ENCODE measurements at regions not wholly inside any gene's neighbourhood (a gene's known extent, or its start where the extent isn't known, plus 50 kb on each side); places are given as distances from the start of the nearest gene placed in this dataset.

- Histone ChIP-seq H3K4me3 (no peak overlapping the region), H3K4me1 (no peaks in the 10 kb centered on the region), H3K27me3 (ENCODE audit: low read depth) (peaks cover 16% of the 10 kb centered on the region), H3K36me3 (no peaks in the 10 kb centered on the region), H3K9me3 (replicated peaks) (peaks cover 6% of the 10 kb centered on the region), H3K27ac (replicated peaks) (no peak overlapping the region)
- no peak for DNase-seq
- intact Hi-C loops (cut with micrococcal nuclease): no loop called here
- TF ChIP-seq CTCF (IDR thresholded peaks at IDR 0.05; ENCODE audit: borderline replicate concordance): no peak
These were observed 519.7 kb upstream of the CDH4 start for GRCh38 chr20:60732322-60732721.

- H3K9me3 ChIP-seq (replicated peaks): peaks cover 5% of the 10 kb centered on the region
- intact Hi-C loops (cut with micrococcal nuclease): no loop called here
- no peaks in the 10 kb centered on the region for H3K36me3 ChIP-seq
- H3K27ac ChIP-seq (replicated peaks): no peak overlapping the region
- no peak for TF ChIP-seq CTCF (IDR thresholded peaks at IDR 0.05; ENCODE audit: borderline replicate concordance)
- peaks cover 9% of the 10 kb centered on the region for H3K27me3 ChIP-seq (ENCODE audit: low read depth)
- no peak for DNase-seq
- H3K4me1 ChIP-seq: no peaks in the 10 kb centered on the region
- no peak overlapping the region for H3K4me3 ChIP-seq
These were observed 504.0 kb upstream of the CDH4 start for GRCh38 chr20:60748086-60748485.

GRCh38 chr20:60749804-60750602 is 502.1 kb upstream of the CDH4 start:
- no peaks in the 10 kb centered on the region for H3K9me3 ChIP-seq (replicated peaks)
- intact Hi-C loops (cut with micrococcal nuclease): no loop called here
- no peaks in the 10 kb centered on the region for H3K36me3 ChIP-seq
- no peak overlapping the region for H3K4me3 ChIP-seq
- H3K27me3 ChIP-seq (ENCODE audit: low read depth): peaks cover 5% of the 10 kb centered on the region
- no peak for DNase-seq
- H3K4me1 ChIP-seq: no peaks in the 10 kb centered on the region
- TF ChIP-seq CTCF (IDR thresholded peaks at IDR 0.05; ENCODE audit: borderline replicate concordance): no peak
- no peak overlapping the region for H3K27ac ChIP-seq (replicated peaks)

GRCh38 chr20:60750909-60751308 is 501.2 kb upstream of the CDH4 start:
- peaks cover 5% of the 10 kb centered on the region for H3K27me3 ChIP-seq (ENCODE audit: low read depth)
- no peak overlapping the region for H3K27ac ChIP-seq (replicated peaks)
- TF ChIP-seq CTCF (IDR thresholded peaks at IDR 0.05; ENCODE audit: borderline replicate concordance): no peak
- H3K36me3 ChIP-seq: no peaks in the 10 kb centered on the region
- DNase-seq: no peak
- no peaks in the 10 kb centered on the region for H3K9me3 ChIP-seq (replicated peaks)
- H3K4me3 ChIP-seq: no peak overlapping the region
- no peaks in the 10 kb centered on the region for H3K4me1 ChIP-seq
- intact Hi-C loops (cut with micrococcal nuclease): no loop called here

GRCh38 chr20:60751826-60752225 is 500.2 kb upstream of the CDH4 start:
- no peak for TF ChIP-seq CTCF (IDR thresholded peaks at IDR 0.05; ENCODE audit: borderline replicate concordance)
- Histone ChIP-seq H3K4me1 (no peaks in the 10 kb centered on the region), H3K27ac (replicated peaks) (no peak overlapping the region), H3K4me3 (no peak overlapping the region), H3K9me3 (replicated peaks) (no peaks in the 10 kb centered on the region), H3K27me3 (ENCODE audit: low read depth) (peaks cover 5% of the 10 kb centered on the region), H3K36me3 (no peaks in the 10 kb centered on the region)
- no peak for DNase-seq
- intact Hi-C loops (cut with micrococcal nuclease): no loop called here
